ENCODE measurements at regions not wholly inside any gene's neighbourhood (a gene's known extent, or its start where the extent isn't known, plus 50 kb on each side); places are given as distances from the start of the nearest gene placed in this dataset.

DNA sequence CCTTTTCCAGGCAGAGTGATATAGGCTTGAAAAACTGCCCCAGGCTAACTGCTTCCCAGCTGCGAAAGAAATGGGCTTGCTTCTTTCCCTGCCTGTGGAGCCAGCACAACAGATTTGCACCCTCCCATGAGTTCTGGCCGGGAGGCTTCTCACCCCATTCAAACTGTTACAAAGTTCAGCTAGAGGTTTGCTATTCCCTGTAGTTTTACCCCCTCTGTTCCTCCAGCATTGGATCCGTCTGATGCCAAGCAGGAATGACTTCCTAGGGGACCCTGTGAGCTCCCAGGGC lies 87.6 kb upstream of the NDST4 start:
- no peak for TF ChIP-seq TAF1 (IDR thresholded peaks at IDR 0.05; ENCODE audit: borderline replicate concordance, insufficient read depth, low read length)
- TF ChIP-seq POLR2AphosphoS5 (IDR thresholded peaks at IDR 0.05; ENCODE audit: low read depth, low read length) = no peak
- TF ChIP-seq, protein P1, sequence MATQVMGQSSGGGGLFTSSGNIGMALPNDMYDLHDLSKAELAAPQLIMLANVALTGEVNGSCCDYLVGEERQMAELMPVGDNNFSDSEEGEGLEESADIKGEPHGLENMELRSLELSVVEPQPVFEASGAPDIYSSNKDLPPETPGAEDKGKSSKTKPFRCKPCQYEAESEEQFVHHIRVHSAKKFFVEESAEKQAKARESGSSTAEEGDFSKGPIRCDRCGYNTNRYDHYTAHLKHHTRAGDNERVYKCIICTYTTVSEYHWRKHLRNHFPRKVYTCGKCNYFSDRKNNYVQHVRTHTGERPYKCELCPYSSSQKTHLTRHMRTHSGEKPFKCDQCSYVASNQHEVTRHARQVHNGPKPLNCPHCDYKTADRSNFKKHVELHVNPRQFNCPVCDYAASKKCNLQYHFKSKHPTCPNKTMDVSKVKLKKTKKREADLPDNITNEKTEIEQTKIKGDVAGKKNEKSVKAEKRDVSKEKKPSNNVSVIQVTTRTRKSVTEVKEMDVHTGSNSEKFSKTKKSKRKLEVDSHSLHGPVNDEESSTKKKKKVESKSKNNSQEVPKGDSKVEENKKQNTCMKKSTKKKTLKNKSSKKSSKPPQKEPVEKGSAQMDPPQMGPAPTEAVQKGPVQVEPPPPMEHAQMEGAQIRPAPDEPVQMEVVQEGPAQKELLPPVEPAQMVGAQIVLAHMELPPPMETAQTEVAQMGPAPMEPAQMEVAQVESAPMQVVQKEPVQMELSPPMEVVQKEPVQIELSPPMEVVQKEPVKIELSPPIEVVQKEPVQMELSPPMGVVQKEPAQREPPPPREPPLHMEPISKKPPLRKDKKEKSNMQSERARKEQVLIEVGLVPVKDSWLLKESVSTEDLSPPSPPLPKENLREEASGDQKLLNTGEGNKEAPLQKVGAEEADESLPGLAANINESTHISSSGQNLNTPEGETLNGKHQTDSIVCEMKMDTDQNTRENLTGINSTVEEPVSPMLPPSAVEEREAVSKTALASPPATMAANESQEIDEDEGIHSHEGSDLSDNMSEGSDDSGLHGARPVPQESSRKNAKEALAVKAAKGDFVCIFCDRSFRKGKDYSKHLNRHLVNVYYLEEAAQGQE (IDR thresholded peaks at IDR 0.05; ENCODE audit: insufficient read depth in 1 of 2, low read depth in 2 of 2, low read length in 2 of 2) = no peak
- TF ChIP-seq SIN3A (IDR thresholded peaks at IDR 0.05; ENCODE audit: borderline replicate concordance, insufficient read depth, low read length) = no peak
- no peak for TF ChIP-seq FOXP2 (optimal IDR thresholded peaks at IDR 0.05; ENCODE audit: borderline replicate concordance, extremely low read depth, extremely low read length, insufficient read depth)

DNA sequence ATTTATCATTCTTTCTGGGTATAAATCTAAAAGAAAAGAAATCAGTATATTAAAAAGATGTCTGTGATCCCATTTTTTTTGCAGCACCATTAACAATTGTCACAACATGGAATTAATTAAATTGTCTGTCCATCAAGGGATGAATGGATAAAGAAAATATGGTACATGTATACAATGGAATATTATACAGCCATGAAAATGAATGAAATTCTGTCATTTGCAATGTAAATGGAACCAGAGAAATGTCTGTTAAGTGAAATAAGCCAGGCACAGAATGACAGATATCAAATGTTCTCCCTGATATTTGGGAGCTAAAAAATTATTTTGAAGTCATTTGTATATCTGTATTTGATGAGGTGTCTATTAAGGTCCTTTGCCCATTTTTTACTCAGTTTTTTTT lies 77.1 kb upstream of the NDST4 start:
- TF ChIP-seq SIN3A (IDR thresholded peaks at IDR 0.05; ENCODE audit: borderline replicate concordance, insufficient read depth, low read length) (no peak), POLR2AphosphoS5 (IDR thresholded peaks at IDR 0.05; ENCODE audit: low read depth, low read length) (no peak), FOXP2 (optimal IDR thresholded peaks at IDR 0.05; ENCODE audit: borderline replicate concordance, extremely low read depth, extremely low read length, insufficient read depth) (no peak), TAF1 (IDR thresholded peaks at IDR 0.05; ENCODE audit: borderline replicate concordance, insufficient read depth, low read length) (no peak)
- TF ChIP-seq, protein P1 (IDR thresholded peaks at IDR 0.05; ENCODE audit: insufficient read depth in 1 of 2, low read depth in 2 of 2, low read length in 2 of 2) = no peak

DNA sequence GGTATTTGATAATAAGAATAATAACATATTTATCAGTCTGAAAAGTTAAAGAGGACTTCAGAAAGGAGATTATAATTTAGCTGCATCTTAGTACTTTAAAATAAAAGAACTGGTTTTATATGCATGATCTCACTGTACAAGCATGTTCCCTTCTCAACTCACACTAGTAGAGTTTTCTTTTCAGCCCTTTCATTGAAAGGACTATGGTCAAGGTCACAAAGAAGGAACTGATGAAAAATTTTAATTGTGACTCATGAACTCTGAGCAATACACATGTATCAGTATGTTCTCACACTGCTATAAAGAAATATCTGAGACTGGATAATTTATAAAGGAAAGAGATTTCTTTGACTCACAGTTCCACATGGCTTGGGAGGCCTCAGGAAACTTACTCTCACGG lies 73.7 kb upstream of the NDST4 start:
- no peak for TF ChIP-seq FOXP2 (optimal IDR thresholded peaks at IDR 0.05; ENCODE audit: borderline replicate concordance, extremely low read depth, extremely low read length, insufficient read depth)
- TF ChIP-seq POLR2AphosphoS5 (IDR thresholded peaks at IDR 0.05; ENCODE audit: low read depth, low read length) = no peak
- TF ChIP-seq, protein P1 (IDR thresholded peaks at IDR 0.05; ENCODE audit: insufficient read depth in 1 of 2, low read depth in 2 of 2, low read length in 2 of 2) = no peak
- TF ChIP-seq SIN3A (IDR thresholded peaks at IDR 0.05; ENCODE audit: borderline replicate concordance, insufficient read depth, low read length) = no peak
- no peak for TF ChIP-seq TAF1 (IDR thresholded peaks at IDR 0.05; ENCODE audit: borderline replicate concordance, insufficient read depth, low read length)

DNA sequence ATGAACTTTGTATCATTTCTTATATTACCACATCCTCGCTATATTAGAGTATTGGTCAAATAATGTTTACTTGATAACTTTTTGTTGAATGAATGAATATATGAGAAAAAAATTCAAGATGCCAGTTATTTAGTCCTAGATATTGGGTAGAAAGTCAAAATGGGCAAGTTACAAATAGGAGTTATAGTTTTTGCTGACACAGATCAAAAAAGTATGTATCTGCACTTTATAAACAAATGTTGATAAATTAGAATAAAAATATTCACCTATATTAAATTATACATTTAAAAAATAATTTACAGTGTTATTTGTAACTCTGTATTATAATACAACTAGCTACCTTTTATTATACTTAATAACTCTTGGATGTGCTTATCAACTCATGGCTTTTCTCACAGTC lies 57.8 kb upstream of the NDST4 start:
- TF ChIP-seq POLR2AphosphoS5 (IDR thresholded peaks at IDR 0.05; ENCODE audit: low read depth, low read length) (no peak), SIN3A (IDR thresholded peaks at IDR 0.05; ENCODE audit: borderline replicate concordance, insufficient read depth, low read length) (no peak), TAF1 (IDR thresholded peaks at IDR 0.05; ENCODE audit: borderline replicate concordance, insufficient read depth, low read length) (no peak), FOXP2 (optimal IDR thresholded peaks at IDR 0.05; ENCODE audit: borderline replicate concordance, extremely low read depth, extremely low read length, insufficient read depth) (no peak)
- TF ChIP-seq, protein P1 (IDR thresholded peaks at IDR 0.05; ENCODE audit: insufficient read depth in 1 of 2, low read depth in 2 of 2, low read length in 2 of 2) = no peak

DNA sequence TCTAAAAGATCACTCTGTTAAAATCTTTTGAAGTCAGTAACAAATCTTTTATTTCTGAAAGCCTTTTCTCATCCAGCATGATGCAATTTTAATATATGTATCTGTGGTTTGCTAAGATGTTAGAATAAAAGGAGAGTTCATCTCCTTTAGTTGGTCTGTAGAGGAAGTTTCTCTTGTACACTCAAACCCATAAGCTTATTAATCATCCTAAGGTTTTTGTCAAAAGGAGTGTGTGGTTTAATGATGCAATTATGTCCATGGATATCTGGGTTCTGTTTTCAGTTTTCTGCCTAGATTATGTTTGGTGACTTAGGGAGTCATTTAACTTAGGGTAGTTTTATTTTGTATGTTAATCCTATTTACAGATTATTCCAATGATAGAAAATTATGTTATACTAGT lies 52.1 kb upstream of the NDST4 start:
- TF ChIP-seq FOXP2 (optimal IDR thresholded peaks at IDR 0.05; ENCODE audit: borderline replicate concordance, extremely low read depth, extremely low read length, insufficient read depth) (no peak), POLR2AphosphoS5 (IDR thresholded peaks at IDR 0.05; ENCODE audit: low read depth, low read length) (no peak), TAF1 (IDR thresholded peaks at IDR 0.05; ENCODE audit: borderline replicate concordance, insufficient read depth, low read length) (no peak), SIN3A (IDR thresholded peaks at IDR 0.05; ENCODE audit: borderline replicate concordance, insufficient read depth, low read length) (no peak)
- TF ChIP-seq, protein P1 (IDR thresholded peaks at IDR 0.05; ENCODE audit: insufficient read depth in 1 of 2, low read depth in 2 of 2, low read length in 2 of 2) = no peak

All from PFSK-1 (cell line).